K562 (cell line): ENCODE measurements at regions not wholly inside any gene's neighbourhood (a gene's known extent, or its start where the extent isn't known, plus 50 kb on each side); places are given as distances from the start of the nearest gene placed in this dataset.

ENCODE experiments used
- ATAC-seq: fragments of 200-7000 bp; cut with Tn5 transposase; 3 replicates; pipeline ENCODE4 v1.9.1; 2020; ENCODE audit warnings: moderate library complexity
- BruUV-seq: library from RNA; stranded (reverse); fragments of 400-500 nt; replicated peaks from 2 replicates; lab custom pipeline; 2021; lab: Mats Ljungman, UMichigan
- CTCF ChIA-PET: fragments of 300-600 bp; formaldehyde crosslinking; extraction: SDS; loops from one replicate; lab custom pipeline; 2021; ENCODE audit warnings: low intra/inter-chr PET ratio; lab: Yijun Ruan, JAX
- POLR2A ChIA-PET: fragments of 300-600, 350-650 bp; sonication (Branson Sonifier 250); formaldehyde crosslinking; extraction: SDS; loops from one replicate; lab custom pipeline; 2021; ENCODE audit warnings: antibody characterized with exemption, inconsistent platforms; lab: Yijun Ruan, JAX
- DNase-seq, 4 experiments: peaks; one replicate each; pipeline versions ENCODE4 v3.0.0 to v3.0.0-alpha.2; 2011 to 2018; ENCODE audit warnings: low spot score in 3 of 4, mixed read lengths in 3 of 4; ENCODE audit errors: extremely low read depth in 1 of 4
- FAIRE-seq: peaks from 2 replicates; lab custom pipeline; 2011; peaks lifted over from hg19 to GRCh38; lab: Jason Lieb, UNC
- H2AFZ ChIP-seq: 2 replicates; pipeline ENCODE4 v1.6.0; 2011; ENCODE audit warnings: low read depth, low read length, control low read depth, inconsistent platforms
- H3K27ac ChIP-seq: fragments of 200-600 bp; 3 replicates; pipeline ENCODE4 v1.8.0; 2011; ENCODE audit warnings: low read depth, mild to moderate bottlenecking, control low read depth, inconsistent platforms, low read length, moderate library complexity, mixed read lengths; ENCODE audit errors: extremely low read depth
- H3K27me3 ChIP-seq, 2 experiments: fragments of 300-600 bp in 1 of 2; 2 replicates in 1 of 2; 3 replicates in 1 of 2; pipeline versions ENCODE4 v1.6.0 to v1.8.0; 2011; ENCODE audit warnings: inconsistent platforms in 2 of 2, low read length in 2 of 2, mild to moderate bottlenecking in 1 of 2, mixed read lengths in 1 of 2, moderate library complexity in 1 of 2; ENCODE audit not compliant: control insufficient read depth in 2 of 2, insufficient read depth in 2 of 2
- H3K36me3 ChIP-seq: fragments of 300-600 bp; 3 replicates; pipeline ENCODE4 v1.8.0; 2011; ENCODE audit warnings: mild to moderate bottlenecking, low read length, inconsistent platforms; ENCODE audit not compliant: control insufficient read depth, insufficient read depth
- H3K4me1 ChIP-seq, 2 experiments: fragments of 200-600 bp in 1 of 2; replicated peaks in 1 of 2; 2 replicates in 1 of 2; 3 replicates in 1 of 2; pipeline versions ENCODE4 v1.5.1 to v1.8.0; 2011; ENCODE audit warnings: inconsistent platforms in 2 of 2, low read length in 2 of 2, mild to moderate bottlenecking in 1 of 2, mixed read lengths in 1 of 2, moderate library complexity in 1 of 2; ENCODE audit not compliant: control insufficient read depth in 2 of 2, insufficient read depth in 2 of 2
- H3K4me2 ChIP-seq: 2 replicates; pipeline ENCODE4 v1.6.1; 2011; ENCODE audit warnings: low read length, control low read depth, inconsistent platforms, mixed read lengths; ENCODE audit not compliant: insufficient read depth
- H3K4me3 ChIP-seq: fragments of 200-600 bp; sonication (generic), shearing (Covaris generic); 2 replicates; pipeline ENCODE4 v1.5.1; 2016; ENCODE audit warnings: control low read depth, inconsistent platforms
- H3K79me2 ChIP-seq: fragments of 200-600 bp; 3 replicates; pipeline ENCODE4 v1.8.0; 2011; ENCODE audit warnings: low read length, inconsistent platforms; ENCODE audit not compliant: control insufficient read depth, insufficient read depth
- H3K9ac ChIP-seq, 2 experiments: 2 replicates each; pipeline versions ENCODE4 v1.6.0 to v1.6.1; 2011; ENCODE audit warnings: low read depth in 2 of 2, low read length in 2 of 2, control low read depth in 1 of 2, inconsistent platforms in 1 of 2, mild to moderate bottlenecking in 1 of 2, mixed read lengths in 1 of 2; ENCODE audit not compliant: insufficient read depth in 1 of 2
- H3K9me1 ChIP-seq: one replicate; pipeline ENCODE4 v1.6.0; 2011; ENCODE audit warnings: inconsistent platforms, mild to moderate bottlenecking, low read length, moderate library complexity; ENCODE audit not compliant: control insufficient read depth, insufficient read depth
- H3K9me3 ChIP-seq: replicated peaks from 2 replicates; pipeline ENCODE4 v1.5.1; 2011; ENCODE audit warnings: low read depth, low read length, inconsistent platforms; ENCODE audit not compliant: control insufficient read depth, insufficient read depth
- H4K20me1 ChIP-seq: replicated peaks from 2 replicates; pipeline ENCODE4 v1.6.1; 2011; ENCODE audit warnings: low read length, inconsistent platforms, mixed read lengths; ENCODE audit not compliant: control insufficient read depth, insufficient read depth
- CBFB ChIP-seq: sonication (generic); formaldehyde crosslinking; IDR thresholded peaks from 2 replicates; pipeline ENCODE4 v1.4.0; 2020; ENCODE audit warnings: mild to moderate bottlenecking, missing genetic modification reagents
- EP300 ChIP-seq: IDR thresholded peaks from 2 replicates; pipeline ENCODE4 v1.6.1; 2012; ENCODE audit warnings: low read length, improper control_type of control experiment
- HDAC3 ChIP-seq: fragments of 450-650 bp; IDR thresholded peaks from 2 replicates; pipeline ENCODE4 v1.6.1; 2018; ENCODE audit warnings: borderline replicate concordance, mild to moderate bottlenecking, moderate library complexity; ENCODE audit not compliant: partially characterized antibody
- NONO ChIP-seq, 2 experiments: fragments of 200-400 bp in 1 of 2; fragments of 450-650 bp in 1 of 2; formaldehyde crosslinking in 1 of 2; IDR thresholded peaks; 2 replicates each; pipeline ENCODE4 v1.6.1; 2017; ENCODE audit warnings: low read depth in 2 of 2, mild to moderate bottlenecking in 2 of 2, moderate library complexity in 2 of 2, low read length in 1 of 2
- PPARD ChIP-seq: fragments of 250-450 bp; sonication (Bioruptor Pico); IDR thresholded peaks from 2 replicates; pipeline ENCODE4 v1.8.0; 2022; ENCODE audit warnings: inconsistent platforms, mild to moderate bottlenecking, moderate library complexity
- RBM15 ChIP-seq: fragments of 200-400 bp; formaldehyde crosslinking; IDR thresholded peaks from 2 replicates; pipeline ENCODE4 v1.6.1; 2018; ENCODE audit warnings: mild to moderate bottlenecking, low read length, moderate library complexity; ENCODE audit not compliant: insufficient read depth
- SMARCA5 ChIP-seq: fragments of 450-650 bp; IDR thresholded peaks from 2 replicates; pipeline ENCODE4 v1.6.1; 2016
- SREBF2 ChIP-seq: sonication (generic); formaldehyde crosslinking; IDR thresholded peaks from 2 replicates; pipeline ENCODE4 v1.4.0; 2020; ENCODE audit warnings: mild to moderate bottlenecking, missing genetic modification reagents
- WGBS: fragments of 100-300 bp; shearing (Covaris generic); methylation state at CpG from one replicate; pipeline ENCODE4 v1.1.6; 2016; ENCODE audit warnings: low coverage, mixed read lengths; ENCODE audit not compliant: insufficient coverage; ENCODE audit errors: missing lambda C conversion rate; 5-methylcytosine and 5-hydroxymethylcytosine counted together
- in situ Hi-C: fragments of 300-500 bp; cut with MboI; formaldehyde crosslinking; loops from 4 replicates; pipeline ENCODE4 v1.15.0; 2018; ENCODE audit warnings: inconsistent platforms, mixed read lengths
- intact Hi-C: fragments of 100-400 bp; cut with micrococcal nuclease; formaldehyde crosslinking; loops from 2 replicates; pipeline ENCODE4 v1.14.2; 2022
- TF ChIP-seq, protein P1 (sequence below): sonication (generic); formaldehyde crosslinking; IDR thresholded peaks from 2 replicates; pipeline ENCODE4 v1.9.0; 2022; ENCODE audit warnings: mild to moderate bottlenecking, missing genetic modification reagents

DNA sequence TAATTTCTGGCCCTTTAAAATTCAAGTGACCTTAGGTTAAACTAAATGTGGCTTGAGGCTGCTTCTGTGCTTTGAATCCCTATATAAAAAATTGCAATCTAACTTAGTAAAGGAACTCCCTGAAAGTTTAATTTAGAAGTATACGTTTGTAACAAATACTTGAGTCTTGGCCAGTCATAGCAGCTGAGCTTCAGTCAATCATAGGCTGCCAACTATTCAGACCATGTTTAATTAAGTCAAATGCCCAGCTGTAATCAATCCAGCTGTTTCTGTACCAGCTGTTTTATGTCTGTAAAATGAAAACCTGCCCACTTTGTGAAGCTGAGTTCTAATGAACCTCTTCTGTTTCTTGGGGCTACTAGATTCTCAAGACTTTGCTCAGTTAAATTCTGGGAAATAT is 760.1 kb downstream of the MAT2B start:
- ATAC-seq (no peak), DNase-seq (no peak), FAIRE-seq (no peak)
- no TSS peak for BruUV-seq
- Histone ChIP-seq H3K4me1 (no peaks in the 10 kb centered on the region), H3K9me1 (no peaks in the 10 kb centered on the region), H3K79me2 (no peaks in the 10 kb centered on the region), H3K4me2 (no peak overlapping the region), H3K27ac (no peak overlapping the region), H3K9me3 (no peaks in the 10 kb centered on the region), H3K27me3 (no peaks in the 10 kb centered on the region), H3K9ac (no peak overlapping the region), H3K4me3 (no peak overlapping the region), H2AFZ (no peak overlapping the region), H3K36me3 (no peaks in the 10 kb centered on the region), H4K20me1 (no peaks in the 10 kb centered on the region)
- WGBS = 28% methylated on average over 1 of the region's 1 CpG
- no peak for TF ChIP-seq HDAC3
- POLR2A ChIA-PET = no interaction called here
- in situ Hi-C loops (no loop called here), intact Hi-C loops (no loop called here)
- CTCF ChIA-PET = no interaction called here

DNA sequence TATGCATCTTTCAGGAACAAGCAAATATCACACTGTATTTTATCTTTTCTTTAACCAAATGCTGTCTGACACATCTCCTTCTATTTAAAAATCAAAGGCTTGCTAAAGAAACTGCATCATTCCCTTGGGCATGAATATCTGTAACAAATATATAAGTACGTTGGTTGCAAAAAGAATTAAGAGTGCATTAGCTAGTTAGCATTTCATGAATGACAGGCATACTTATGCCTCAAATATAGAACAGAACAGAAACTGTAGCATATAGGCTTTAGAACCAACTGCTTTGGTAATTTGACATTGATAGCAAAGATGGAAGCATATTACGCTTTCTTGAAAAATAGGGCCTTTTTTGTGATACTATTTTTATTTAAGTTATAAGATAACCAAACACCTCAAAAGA is 761.2 kb downstream of the MAT2B start:
- intact Hi-C loops (no loop called here), in situ Hi-C loops (no loop called here)
- 51% methylated on average over 2 of the region's 2 CpGs for WGBS
- no peaks in the 10 kb centered on the region for H3K4me1 ChIP-seq
- FAIRE-seq (no peak), ATAC-seq (no peak), DNase-seq (no peak)
- H3K9me3 ChIP-seq = no peaks in the 10 kb centered on the region
- H3K27ac ChIP-seq = no peak overlapping the region
- no peaks in the 10 kb centered on the region for H3K36me3 ChIP-seq
- no peaks in the 10 kb centered on the region for H3K27me3 ChIP-seq
- no peak overlapping the region for H3K4me3 ChIP-seq
- no peak overlapping the region for H2AFZ ChIP-seq
- H3K9me1 ChIP-seq = no peaks in the 10 kb centered on the region
- H4K20me1 ChIP-seq = no peaks in the 10 kb centered on the region
- ChIA-PET POLR2A (no interaction called here), CTCF (no interaction called here)
- no peak overlapping the region for H3K4me2 ChIP-seq
- no peaks in the 10 kb centered on the region for H3K79me2 ChIP-seq
- no TSS peak for BruUV-seq
- no peak overlapping the region for H3K9ac ChIP-seq
- TF ChIP-seq, protein P1, sequence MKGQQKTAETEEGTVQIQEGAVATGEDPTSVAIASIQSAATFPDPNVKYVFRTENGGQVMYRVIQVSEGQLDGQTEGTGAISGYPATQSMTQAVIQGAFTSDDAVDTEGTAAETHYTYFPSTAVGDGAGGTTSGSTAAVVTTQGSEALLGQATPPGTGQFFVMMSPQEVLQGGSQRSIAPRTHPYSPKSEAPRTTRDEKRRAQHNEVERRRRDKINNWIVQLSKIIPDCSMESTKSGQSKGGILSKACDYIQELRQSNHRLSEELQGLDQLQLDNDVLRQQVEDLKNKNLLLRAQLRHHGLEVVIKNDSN (CRISPR knock-in tag) = no peak
- TF ChIP-seq RBM15 (no peak), CBFB (CRISPR knock-in tag) (no peak), EP300 (no peak), NONO (IDR thresholded peaks at IDR 0.05; ENCODE audit: low read depth in 2 of 2, low read length in 1 of 2) (no peak), SREBF2 (no peak), PPARD (CRISPR knock-in tag) (no peak), SMARCA5 (no peak)
